ENCODE measurements at regions not wholly inside any gene's neighbourhood (a gene's known extent, or its start where the extent isn't known, plus 50 kb on each side); places are given as distances from the start of the nearest gene placed in this dataset.

- no peaks in the 10 kb centered on the region for H3K27me3 ChIP-seq
- no peaks in the 10 kb centered on the region for H3K9me3 ChIP-seq
- no peaks in the 10 kb centered on the region for H3K36me3 ChIP-seq
- no peak overlapping the region for H3K27ac ChIP-seq
- no peaks in the 10 kb centered on the region for H3K4me1 ChIP-seq (ENCODE audit: control insufficient read depth in 1 of 2, insufficient read depth in 1 of 2, low read depth in 1 of 2, low read length in 1 of 2)
- TF ChIP-seq, protein P1, sequence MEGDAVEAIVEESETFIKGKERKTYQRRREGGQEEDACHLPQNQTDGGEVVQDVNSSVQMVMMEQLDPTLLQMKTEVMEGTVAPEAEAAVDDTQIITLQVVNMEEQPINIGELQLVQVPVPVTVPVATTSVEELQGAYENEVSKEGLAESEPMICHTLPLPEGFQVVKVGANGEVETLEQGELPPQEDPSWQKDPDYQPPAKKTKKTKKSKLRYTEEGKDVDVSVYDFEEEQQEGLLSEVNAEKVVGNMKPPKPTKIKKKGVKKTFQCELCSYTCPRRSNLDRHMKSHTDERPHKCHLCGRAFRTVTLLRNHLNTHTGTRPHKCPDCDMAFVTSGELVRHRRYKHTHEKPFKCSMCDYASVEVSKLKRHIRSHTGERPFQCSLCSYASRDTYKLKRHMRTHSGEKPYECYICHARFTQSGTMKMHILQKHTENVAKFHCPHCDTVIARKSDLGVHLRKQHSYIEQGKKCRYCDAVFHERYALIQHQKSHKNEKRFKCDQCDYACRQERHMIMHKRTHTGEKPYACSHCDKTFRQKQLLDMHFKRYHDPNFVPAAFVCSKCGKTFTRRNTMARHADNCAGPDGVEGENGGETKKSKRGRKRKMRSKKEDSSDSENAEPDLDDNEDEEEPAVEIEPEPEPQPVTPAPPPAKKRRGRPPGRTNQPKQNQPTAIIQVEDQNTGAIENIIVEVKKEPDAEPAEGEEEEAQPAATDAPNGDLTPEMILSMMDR (IDR thresholded peaks at IDR 0.05) = no peak
- H3K4me3 ChIP-seq (ENCODE audit: low read depth in 1 of 2, low read length in 1 of 2) = no peak overlapping the region
These were observed 134.3 kb downstream of the CGGBP1 start for GRCh38 chr3:87924485-87924884.

DNA sequence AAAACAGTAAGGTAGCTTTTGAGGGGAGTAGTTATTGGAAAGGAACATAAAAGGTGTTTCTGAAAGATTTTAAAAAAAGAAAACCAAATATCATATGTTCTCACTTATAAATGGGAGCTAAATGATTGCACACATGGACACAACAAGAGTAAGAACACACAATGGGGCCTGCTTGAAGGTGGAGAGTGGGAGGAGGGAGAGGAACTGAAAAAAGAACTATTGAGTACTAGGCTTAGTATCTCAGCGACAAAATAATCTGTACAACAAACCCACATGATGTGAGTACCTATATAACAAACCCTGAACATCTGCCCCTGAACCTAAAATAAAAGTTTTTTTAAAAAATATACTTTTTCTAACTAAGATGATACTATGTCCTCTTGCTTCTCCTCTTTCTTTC lies 138.3 kb downstream of the CGGBP1 start:
- H3K27me3 ChIP-seq = no peaks in the 10 kb centered on the region
- H3K4me3 ChIP-seq (ENCODE audit: low read depth in 1 of 2, low read length in 1 of 2) = no peak overlapping the region
- H3K4me1 ChIP-seq (ENCODE audit: control insufficient read depth in 1 of 2, insufficient read depth in 1 of 2, low read depth in 1 of 2, low read length in 1 of 2) = no peaks in the 10 kb centered on the region
- TF ChIP-seq, protein P1 (IDR thresholded peaks at IDR 0.05) = no peak
- H3K27ac ChIP-seq = no peak overlapping the region
- no peaks in the 10 kb centered on the region for H3K36me3 ChIP-seq
- no peaks in the 10 kb centered on the region for H3K9me3 ChIP-seq

- TF ChIP-seq, protein P1 (IDR thresholded peaks at IDR 0.05) = no peak
- H3K27ac ChIP-seq = no peak overlapping the region
- H3K27me3 ChIP-seq = no peaks in the 10 kb centered on the region
- H3K4me3 ChIP-seq (ENCODE audit: low read depth in 1 of 2, low read length in 1 of 2) = no peak overlapping the region
- no peaks in the 10 kb centered on the region for H3K4me1 ChIP-seq (ENCODE audit: control insufficient read depth in 1 of 2, insufficient read depth in 1 of 2, low read depth in 1 of 2, low read length in 1 of 2)
- H3K36me3 ChIP-seq = no peaks in the 10 kb centered on the region
- no peaks in the 10 kb centered on the region for H3K9me3 ChIP-seq
These were observed 157.7 kb downstream of the CGGBP1 start for GRCh38 chr3:87901141-87901540.

- Histone ChIP-seq H3K4me3 (ENCODE audit: low read depth in 1 of 2, low read length in 1 of 2) (no peak overlapping the region), H3K4me1 (ENCODE audit: control insufficient read depth in 1 of 2, insufficient read depth in 1 of 2, low read depth in 1 of 2, low read length in 1 of 2) (no peaks in the 10 kb centered on the region), H3K27ac (no peak overlapping the region), H3K36me3 (no peaks in the 10 kb centered on the region), H3K27me3 (no peaks in the 10 kb centered on the region), H3K9me3 (no peaks in the 10 kb centered on the region)
- TF ChIP-seq, protein P1 (IDR thresholded peaks at IDR 0.05) = no peak
These were observed 158.7 kb downstream of the CGGBP1 start for GRCh38 chr3:87900061-87900460.

DNA sequence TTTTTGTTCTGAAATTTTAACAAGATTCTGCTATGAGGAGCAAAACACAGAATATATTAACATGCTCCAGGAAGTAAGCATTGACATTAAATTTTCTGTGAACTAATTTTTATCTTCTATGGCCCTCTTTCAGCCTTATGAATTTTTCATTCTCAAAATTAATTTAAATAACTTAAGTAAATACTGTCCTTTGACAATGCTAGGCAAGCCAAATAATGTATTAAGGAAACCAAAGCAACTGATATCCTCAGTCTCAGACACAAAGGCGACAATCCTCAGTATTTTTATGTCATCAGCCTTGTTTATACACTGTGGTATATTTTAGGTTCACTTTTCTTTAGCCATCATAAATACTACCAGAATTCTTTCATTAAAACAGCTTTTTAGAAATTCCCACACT lies 159.8 kb downstream of the CGGBP1 start:
- no peak overlapping the region for H3K4me3 ChIP-seq (ENCODE audit: low read depth in 1 of 2, low read length in 1 of 2)
- no peaks in the 10 kb centered on the region for H3K36me3 ChIP-seq
- H3K9me3 ChIP-seq = no peaks in the 10 kb centered on the region
- TF ChIP-seq, protein P1 (IDR thresholded peaks at IDR 0.05) = no peak
- no peaks in the 10 kb centered on the region for H3K27me3 ChIP-seq
- H3K27ac ChIP-seq = no peak overlapping the region
- H3K4me1 ChIP-seq (ENCODE audit: control insufficient read depth in 1 of 2, insufficient read depth in 1 of 2, low read depth in 1 of 2, low read length in 1 of 2) = no peaks in the 10 kb centered on the region

DNA sequence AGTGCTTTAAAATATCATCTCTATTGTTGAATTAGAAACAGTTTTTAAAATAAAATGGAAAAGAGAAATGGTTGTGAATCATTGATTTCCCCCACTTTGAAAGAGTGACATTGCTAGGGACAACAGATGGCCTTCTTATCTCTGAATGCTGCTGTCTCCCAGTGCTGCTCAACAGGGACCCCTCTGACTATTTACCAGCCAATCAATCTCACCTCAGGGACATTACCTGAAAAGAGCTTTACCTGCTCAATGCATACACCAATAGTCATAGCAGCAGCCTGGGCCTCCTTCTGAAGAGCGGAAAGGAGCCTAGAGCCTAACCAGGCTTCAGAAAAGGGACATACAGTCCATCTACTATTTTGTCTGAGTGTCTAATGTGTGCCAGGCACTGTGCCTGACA lies 162.8 kb downstream of the CGGBP1 start:
- Histone ChIP-seq H3K4me3 (ENCODE audit: low read depth in 1 of 2, low read length in 1 of 2) (no peak overlapping the region), H3K36me3 (no peaks in the 10 kb centered on the region), H3K27ac (no peak overlapping the region)

More for the DNA sequence above, 162.8 kb downstream of the CGGBP1 start:
- TF ChIP-seq, protein P1 (IDR thresholded peaks at IDR 0.05) = no peak
- Histone ChIP-seq H3K4me1 (ENCODE audit: control insufficient read depth in 1 of 2, insufficient read depth in 1 of 2, low read depth in 1 of 2, low read length in 1 of 2) (no peaks in the 10 kb centered on the region), H3K27me3 (no peaks in the 10 kb centered on the region), H3K9me3 (no peaks in the 10 kb centered on the region)
